Activated CD4-positive, alpha-beta memory T cell treated with anti-CD3 and anti-CD28 coated beads for 36 hours (primary cell): ENCODE measurements at regions not wholly inside any gene's neighbourhood (a gene's known extent, or its start where the extent isn't known, plus 50 kb on each side); places are given as distances from the start of the nearest gene placed in this dataset.
"Not testable (repeated sequence)": the region's sequence is repeated elsewhere in the genome, so short reads cannot be mapped to it uniquely, and the experiment has no call there.

Experiments
- CTCF ChIA-PET: fragments of 350-600 bp; sonication (Branson Sonifier 250); formaldehyde crosslinking; loops from one replicate; lab custom pipeline; 2021; ENCODE audit warnings: antibody characterized with exemption, inconsistent platforms; lab: Charles Lee
- POLR2A ChIA-PET: fragments of 350-600 bp; sonication (Branson Sonifier 250); formaldehyde crosslinking; loops from one replicate; lab custom pipeline; 2021; ENCODE audit warnings: antibody characterized with exemption; lab: Charles Lee
- DNase-seq: peaks from one replicate; pipeline ENCODE4 v3.0.0-alpha.2; 2020
- H3K27ac Mint-ChIP-seq: one replicate; pipeline ENCODE4 v1.8.0; 2021; ENCODE audit warnings: mixed read lengths
- H3K27me3 Mint-ChIP-seq: one replicate; pipeline ENCODE4 v1.8.0; 2021; ENCODE audit warnings: mixed read lengths
- H3K36me3 Mint-ChIP-seq: one replicate; pipeline ENCODE4 v1.8.0; 2021; ENCODE audit warnings: mixed read lengths
- H3K4me1 Mint-ChIP-seq: one replicate; pipeline ENCODE4 v1.8.0; 2021; ENCODE audit warnings: low read depth, mixed read lengths
- H3K4me3 Mint-ChIP-seq: one replicate; pipeline ENCODE4 v1.8.0; 2021; ENCODE audit warnings: mild to moderate bottlenecking, mixed read lengths
- H3K9me3 Mint-ChIP-seq: one replicate; pipeline ENCODE4 v1.8.0; 2021; ENCODE audit warnings: mixed read lengths
- intact Hi-C: fragments of 100-400 bp; cut with micrococcal nuclease; formaldehyde crosslinking; loops from one replicate; pipeline ENCODE4 v1.15.1; 2023

GRCh38 chr7:47186316-47186715, 395.6 kb downstream of the TNS3 start:
- Mint-ChIP-seq H3K4me1 (no peaks in the 10 kb centered on the region), H3K4me3 (no peak overlapping the region), H3K27ac (no peak overlapping the region), H3K27me3 (peaks cover 1% of the 10 kb centered on the region), H3K36me3 (no peaks in the 10 kb centered on the region), H3K9me3 (no peaks in the 10 kb centered on the region)
- intact Hi-C loops: loop anchor here (10.0 kb wide), 1 partner anchor 1282 kb away; no protein-coding TSS in a partner anchor
- POLR2A ChIA-PET: no interaction called here
- no peak for DNase-seq
- CTCF ChIA-PET: no interaction called here

GRCh38 chr7:47185839-47186238, 396.1 kb downstream of the TNS3 start:
- H3K36me3 Mint-ChIP-seq: no peaks in the 10 kb centered on the region
- POLR2A ChIA-PET: no interaction called here
- H3K4me1 Mint-ChIP-seq: no peaks in the 10 kb centered on the region
- CTCF ChIA-PET: no interaction called here
- intact Hi-C loops: loop anchor here (10.0 kb wide), 1 partner anchor 1281 kb away; no protein-coding TSS in a partner anchor
- H3K27ac Mint-ChIP-seq: no peak overlapping the region
- peaks cover 1% of the 10 kb centered on the region for H3K27me3 Mint-ChIP-seq
- H3K9me3 Mint-ChIP-seq: no peaks in the 10 kb centered on the region
- no peak overlapping the region for H3K4me3 Mint-ChIP-seq
- DNase-seq: no peak

- no peak for DNase-seq
- Mint-ChIP-seq H3K4me3 (no peak overlapping the region), H3K4me1 (no peaks in the 10 kb centered on the region), H3K36me3 (no peaks in the 10 kb centered on the region), H3K27me3 (peaks cover 1% of the 10 kb centered on the region), H3K27ac (no peak overlapping the region), H3K9me3 (no peaks in the 10 kb centered on the region)
- intact Hi-C loops: loop anchor here (10.0 kb wide), 1 partner anchor 1280 kb away; no protein-coding TSS in a partner anchor
- POLR2A ChIA-PET: no interaction called here
- CTCF ChIA-PET: no interaction called here
Observed at GRCh38 chr7:47185170-47185569, 396.7 kb downstream of the TNS3 start.

GRCh38 chr7:47183862-47184590, 397.9 kb downstream of the TNS3 start:
- ChIA-PET POLR2A (no interaction called here), CTCF (no interaction called here)
- intact Hi-C loops: loop anchor here (10.0 kb wide), 1 partner anchor 1279 kb away; no protein-coding TSS in a partner anchor
- Mint-ChIP-seq H3K27me3 (peaks cover 1% of the 10 kb centered on the region), H3K36me3 (no peaks in the 10 kb centered on the region), H3K9me3 (no peaks in the 10 kb centered on the region), H3K27ac (no peak overlapping the region), H3K4me1 (no peaks in the 10 kb centered on the region), H3K4me3 (no peak overlapping the region)
- no peak for DNase-seq

GRCh38 chr7:47181746-47182361, 400.1 kb downstream of the TNS3 start:
- no peak for DNase-seq
- Mint-ChIP-seq H3K4me1 (no peaks in the 10 kb centered on the region), H3K27me3 (peaks cover 1% of the 10 kb centered on the region), H3K27ac (no peak overlapping the region), H3K4me3 (no peak overlapping the region), H3K36me3 (no peaks in the 10 kb centered on the region), H3K9me3 (no peaks in the 10 kb centered on the region)
- intact Hi-C loops: loop anchor here (10.0 kb wide), 1 partner anchor 1277 kb away; no protein-coding TSS in a partner anchor
- POLR2A ChIA-PET: no interaction called here
- CTCF ChIA-PET: no interaction called here

DNA sequence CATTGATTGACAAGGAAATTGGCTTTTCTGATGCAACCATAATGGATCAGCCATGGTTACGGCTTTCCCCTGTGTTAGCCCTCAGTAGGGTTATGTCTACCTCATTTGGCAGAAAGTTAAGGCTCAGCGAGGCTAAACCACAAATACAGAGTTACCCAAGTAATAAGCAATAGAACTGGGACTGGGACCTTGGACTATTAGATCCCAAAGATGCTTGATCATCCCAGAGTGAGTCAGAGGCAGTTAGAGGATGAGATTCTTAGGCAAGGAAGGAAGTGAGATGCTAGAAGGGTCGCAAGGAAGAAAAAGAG, 401.4 kb downstream of the TNS3 start:
- no peaks in the 10 kb centered on the region for H3K4me1 Mint-ChIP-seq
- no peak overlapping the region for H3K4me3 Mint-ChIP-seq
- DNase-seq: no peak
- intact Hi-C loops: loop anchor here (10.0 kb wide), 1 partner anchor 1276 kb away; no protein-coding TSS in a partner anchor
- no peak overlapping the region for H3K27ac Mint-ChIP-seq
- ChIA-PET CTCF (no interaction called here), POLR2A (no interaction called here)
- no peaks in the 10 kb centered on the region for H3K36me3 Mint-ChIP-seq
- H3K9me3 Mint-ChIP-seq: no peaks in the 10 kb centered on the region
- H3K27me3 Mint-ChIP-seq: peaks cover 1% of the 10 kb centered on the region

DNA sequence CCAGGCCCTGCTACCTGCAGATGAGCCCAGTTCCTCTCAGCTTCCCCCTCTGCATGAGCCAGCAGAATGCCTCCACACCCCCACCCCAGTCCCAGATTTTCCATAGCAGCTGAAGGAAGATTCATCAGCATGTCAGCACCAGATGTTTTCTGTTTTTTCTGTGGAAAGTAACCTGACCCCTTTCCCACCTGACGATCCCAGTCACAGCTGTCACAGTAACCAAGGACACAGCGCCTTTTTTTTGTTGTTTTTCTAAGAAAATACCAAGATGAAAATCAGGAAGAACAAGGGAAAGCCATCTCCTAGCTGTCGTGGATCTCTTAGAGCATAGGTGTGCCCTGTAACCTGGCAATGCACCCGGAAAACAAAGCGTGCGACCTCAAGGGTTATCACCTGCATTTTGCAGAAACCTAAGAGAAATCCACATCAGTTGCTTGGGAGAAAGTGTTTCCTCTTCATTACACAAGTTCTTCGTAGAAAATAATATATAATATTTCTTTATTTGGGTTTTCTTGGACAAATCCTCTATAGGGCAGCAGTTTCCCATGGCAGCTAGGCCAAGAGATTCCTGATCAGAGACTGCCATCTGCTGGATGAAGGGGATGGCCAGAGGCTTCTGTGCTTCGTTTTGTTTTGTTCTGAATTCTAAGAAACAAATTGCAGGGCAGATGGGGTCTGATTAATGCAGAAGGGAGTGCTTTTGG, 401.9 kb downstream of the TNS3 start:
- H3K27me3 Mint-ChIP-seq: no peaks in the 10 kb centered on the region
- H3K27ac Mint-ChIP-seq: no peak overlapping the region
- no peak for DNase-seq
- no peak overlapping the region for H3K4me3 Mint-ChIP-seq
- H3K4me1 Mint-ChIP-seq: no peaks in the 10 kb centered on the region
- no peaks in the 10 kb centered on the region for H3K36me3 Mint-ChIP-seq
- H3K9me3 Mint-ChIP-seq: no peaks in the 10 kb centered on the region
- CTCF ChIA-PET: no interaction called here
- POLR2A ChIA-PET: no interaction called here
- intact Hi-C loops: loop anchor here (10.0 kb wide), 1 partner anchor 1275 kb away; no protein-coding TSS in a partner anchor

DNA sequence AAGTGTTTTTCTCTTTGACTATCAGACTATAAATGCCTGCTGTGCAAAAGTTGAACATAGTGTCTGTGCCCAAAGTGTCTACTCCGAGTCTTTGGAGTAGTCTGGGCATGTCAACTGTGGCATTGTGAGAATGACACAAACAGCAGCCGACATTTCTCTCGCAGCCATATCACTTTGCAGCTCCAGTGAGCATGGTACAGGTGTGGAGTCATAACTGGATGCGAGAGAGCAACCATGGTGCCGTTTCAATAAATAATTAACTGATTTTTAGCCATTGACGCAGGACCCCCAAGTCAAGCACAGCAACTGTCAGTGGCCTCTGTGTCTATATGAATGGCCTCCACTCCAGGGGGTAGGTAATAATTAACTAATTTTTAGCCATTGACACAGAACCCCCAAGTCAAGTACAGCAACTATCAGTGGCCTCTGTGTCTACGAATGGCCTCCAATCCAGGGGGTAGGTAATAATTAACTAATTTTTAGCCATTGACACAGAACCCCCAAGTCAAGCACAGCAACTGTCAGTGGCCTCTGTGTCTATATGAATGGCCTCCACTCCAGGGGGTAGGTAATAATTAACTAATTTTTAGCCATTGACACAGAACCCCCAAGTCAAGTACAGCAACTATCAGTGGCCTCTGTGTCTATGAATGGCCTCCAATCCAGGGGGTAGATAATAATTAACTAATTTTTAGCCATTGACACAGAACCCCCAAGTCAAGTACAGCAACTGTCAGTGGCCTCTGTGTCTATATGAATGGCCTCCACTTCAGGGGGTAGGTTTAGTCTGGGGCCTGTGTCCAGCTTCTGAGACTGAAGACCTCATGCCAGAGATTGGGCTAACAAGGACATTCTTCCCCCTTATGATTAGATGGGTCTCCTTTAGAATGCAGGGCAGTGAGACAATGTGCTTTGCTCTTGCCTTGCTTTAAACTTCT, 409.0 kb downstream of the TNS3 start:
- intact Hi-C loops, POLR2A ChIA-PET, CTCF ChIA-PET, H3K27ac Mint-ChIP-seq, H3K4me1 Mint-ChIP-seq, DNase-seq, H3K9me3 Mint-ChIP-seq, H3K4me3 Mint-ChIP-seq, H3K27me3 Mint-ChIP-seq, H3K36me3 Mint-ChIP-seq: not testable (repeated sequence)

DNA sequence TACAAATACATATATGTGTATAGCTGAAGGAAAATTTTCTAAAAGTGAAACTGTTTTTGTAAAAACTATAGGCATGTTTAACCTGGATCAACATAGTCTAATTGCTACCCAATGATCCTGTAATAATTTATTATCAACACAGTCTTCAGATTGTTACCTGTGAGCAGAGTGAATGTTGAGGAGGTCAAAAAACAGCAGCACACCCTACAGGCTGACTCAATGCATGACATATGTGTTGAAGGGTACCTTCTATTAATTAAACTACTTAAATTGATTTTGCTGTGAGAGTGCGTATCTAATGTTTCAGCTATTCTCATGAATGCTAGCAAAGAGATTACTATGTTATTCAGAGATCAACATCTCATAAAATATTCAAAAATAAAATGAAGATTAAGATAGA, 411.4 kb downstream of the TNS3 start:
- CTCF ChIA-PET: no interaction called here
- Mint-ChIP-seq H3K36me3 (no peaks in the 10 kb centered on the region), H3K27me3 (no peaks in the 10 kb centered on the region), H3K4me3 (no peak overlapping the region), H3K9me3 (no peaks in the 10 kb centered on the region), H3K4me1 (no peaks in the 10 kb centered on the region), H3K27ac (no peak overlapping the region)
- DNase-seq: no peak
- intact Hi-C loops: no loop called here
- POLR2A ChIA-PET: no interaction called here

DNA sequence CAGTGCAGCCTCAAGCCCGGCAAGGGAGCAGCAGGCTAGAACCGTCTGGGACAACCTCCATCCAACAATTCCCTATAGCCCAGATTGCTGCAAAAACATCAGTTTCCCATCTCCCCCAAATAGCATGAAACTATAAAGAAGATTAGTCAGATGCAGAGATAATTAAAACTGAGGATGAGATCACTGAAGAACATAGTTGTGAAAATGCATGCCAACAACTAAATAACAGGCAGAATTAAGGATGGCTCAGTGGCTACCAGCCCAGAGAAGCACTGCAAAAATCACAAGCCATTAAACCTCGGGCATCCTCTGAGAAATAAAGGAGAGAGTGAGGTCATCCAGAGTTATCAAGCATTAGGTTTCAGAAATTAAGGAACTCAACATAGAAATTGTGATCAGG, 427.1 kb downstream of the TNS3 start:
- H3K4me3 Mint-ChIP-seq: no peak overlapping the region
- no peaks in the 10 kb centered on the region for H3K27me3 Mint-ChIP-seq
- no peaks in the 10 kb centered on the region for H3K9me3 Mint-ChIP-seq
- H3K36me3 Mint-ChIP-seq: no peaks in the 10 kb centered on the region
- CTCF ChIA-PET: no interaction called here
- H3K4me1 Mint-ChIP-seq: no peaks in the 10 kb centered on the region
- DNase-seq: no peak
- POLR2A ChIA-PET: no interaction called here
- H3K27ac Mint-ChIP-seq: no peak overlapping the region
- intact Hi-C loops: no loop called here

DNA sequence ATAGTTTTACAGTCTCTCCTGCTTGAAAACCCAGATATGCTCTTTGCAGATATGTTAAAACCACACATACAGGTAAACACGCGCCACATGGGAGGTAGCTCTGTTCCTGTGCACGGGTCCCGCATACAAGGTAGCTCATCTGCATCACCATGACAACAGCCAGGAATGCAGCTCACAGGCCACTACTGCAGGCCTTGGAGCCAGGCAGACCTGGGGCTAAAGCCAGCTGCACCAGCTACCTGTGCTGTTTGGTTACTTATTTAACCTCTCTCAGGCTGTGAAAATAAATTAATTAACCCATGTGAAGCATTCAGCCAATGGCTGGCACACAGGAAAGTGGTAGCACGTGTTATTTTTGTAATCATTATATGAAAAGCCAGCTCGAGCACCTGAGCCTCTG, 428.3 kb downstream of the TNS3 start:
- no peaks in the 10 kb centered on the region for H3K9me3 Mint-ChIP-seq
- H3K27ac Mint-ChIP-seq: no peak overlapping the region
- no peaks in the 10 kb centered on the region for H3K36me3 Mint-ChIP-seq
- no peaks in the 10 kb centered on the region for H3K27me3 Mint-ChIP-seq
- ChIA-PET POLR2A (no interaction called here), CTCF (no interaction called here)
- H3K4me1 Mint-ChIP-seq: no peaks in the 10 kb centered on the region
- intact Hi-C loops: no loop called here
- no peak overlapping the region for H3K4me3 Mint-ChIP-seq
- no peak for DNase-seq

DNA sequence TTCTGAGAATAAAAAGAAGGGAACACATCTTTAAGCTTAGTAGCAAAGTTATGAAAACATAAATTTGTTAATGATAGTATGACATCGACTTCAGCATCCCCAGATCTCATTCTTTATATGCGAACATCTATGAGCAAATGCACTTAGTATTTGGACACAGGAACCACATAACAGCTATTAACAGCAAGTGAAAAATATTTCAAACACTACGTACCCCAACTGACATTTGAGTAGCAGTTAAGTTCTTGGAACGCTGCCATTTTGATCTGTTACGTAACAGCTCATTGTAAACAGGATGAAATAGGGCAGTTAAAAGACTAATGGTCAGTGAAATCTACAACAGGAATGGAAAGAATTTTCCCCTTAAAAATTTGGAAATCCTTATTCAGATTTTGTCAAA, 428.9 kb downstream of the TNS3 start:
- intact Hi-C loops: no loop called here
- no peaks in the 10 kb centered on the region for H3K9me3 Mint-ChIP-seq
- DNase-seq: no peak
- H3K4me3 Mint-ChIP-seq: no peak overlapping the region
- ChIA-PET POLR2A (no interaction called here), CTCF (no interaction called here)
- no peak overlapping the region for H3K27ac Mint-ChIP-seq
- H3K4me1 Mint-ChIP-seq: no peaks in the 10 kb centered on the region
- H3K36me3 Mint-ChIP-seq: no peaks in the 10 kb centered on the region
- H3K27me3 Mint-ChIP-seq: no peaks in the 10 kb centered on the region
